ENCODE measurements at regions not wholly inside any gene's neighbourhood (a gene's known extent, or its start where the extent isn't known, plus 50 kb on each side); places are given as distances from the start of the nearest gene placed in this dataset.

GRCh38 chr6:91428296-91428695 is 841.4 kb upstream of the MAP3K7 start:
- TF ChIP-seq, protein P1, sequence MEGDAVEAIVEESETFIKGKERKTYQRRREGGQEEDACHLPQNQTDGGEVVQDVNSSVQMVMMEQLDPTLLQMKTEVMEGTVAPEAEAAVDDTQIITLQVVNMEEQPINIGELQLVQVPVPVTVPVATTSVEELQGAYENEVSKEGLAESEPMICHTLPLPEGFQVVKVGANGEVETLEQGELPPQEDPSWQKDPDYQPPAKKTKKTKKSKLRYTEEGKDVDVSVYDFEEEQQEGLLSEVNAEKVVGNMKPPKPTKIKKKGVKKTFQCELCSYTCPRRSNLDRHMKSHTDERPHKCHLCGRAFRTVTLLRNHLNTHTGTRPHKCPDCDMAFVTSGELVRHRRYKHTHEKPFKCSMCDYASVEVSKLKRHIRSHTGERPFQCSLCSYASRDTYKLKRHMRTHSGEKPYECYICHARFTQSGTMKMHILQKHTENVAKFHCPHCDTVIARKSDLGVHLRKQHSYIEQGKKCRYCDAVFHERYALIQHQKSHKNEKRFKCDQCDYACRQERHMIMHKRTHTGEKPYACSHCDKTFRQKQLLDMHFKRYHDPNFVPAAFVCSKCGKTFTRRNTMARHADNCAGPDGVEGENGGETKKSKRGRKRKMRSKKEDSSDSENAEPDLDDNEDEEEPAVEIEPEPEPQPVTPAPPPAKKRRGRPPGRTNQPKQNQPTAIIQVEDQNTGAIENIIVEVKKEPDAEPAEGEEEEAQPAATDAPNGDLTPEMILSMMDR (conservative IDR thresholded peaks at IDR 0.05; ENCODE audit: low read depth, low read length): no peak
- no peak for TF ChIP-seq EZH2 (IDR thresholded peaks at IDR 0.05; ENCODE audit: borderline replicate concordance, low read depth, low read length, poor library complexity, severe bottlenecking)

All from A673 (cell line).